RKO (cell line): ENCODE measurements at regions not wholly inside any gene's neighbourhood (a gene's known extent, or its start where the extent isn't known, plus 50 kb on each side); places are given as distances from the start of the nearest gene placed in this dataset.
A peak's percentile ranks its signal among the peaks of the same experiment; 100 is the strongest.
"Not testable (repeated sequence)": the region's sequence is repeated elsewhere in the genome, so short reads cannot be mapped to it uniquely, and the experiment has no call there.

ENCODE experiments used
- DNase-seq: peaks from one replicate; pipeline ENCODE4 v3.0.0-alpha.2; 2016; ENCODE audit warnings: low spot score

- not testable (repeated sequence) for DNase-seq
Measured at GRCh38 chr11:114805431-114805830, 127.1 kb downstream of the NXPE2 start.

- no peak for DNase-seq
Measured at GRCh38 chr11:114811971-114812370, 133.6 kb downstream of the NXPE2 start.

GRCh38 chr11:114812733-114813132 is 134.4 kb downstream of the NXPE2 start:
- DNase-seq, result no peak

GRCh38 chr11:114813189-114813718 is 134.9 kb downstream of the NXPE2 start:
- no peak for DNase-seq

DNA sequence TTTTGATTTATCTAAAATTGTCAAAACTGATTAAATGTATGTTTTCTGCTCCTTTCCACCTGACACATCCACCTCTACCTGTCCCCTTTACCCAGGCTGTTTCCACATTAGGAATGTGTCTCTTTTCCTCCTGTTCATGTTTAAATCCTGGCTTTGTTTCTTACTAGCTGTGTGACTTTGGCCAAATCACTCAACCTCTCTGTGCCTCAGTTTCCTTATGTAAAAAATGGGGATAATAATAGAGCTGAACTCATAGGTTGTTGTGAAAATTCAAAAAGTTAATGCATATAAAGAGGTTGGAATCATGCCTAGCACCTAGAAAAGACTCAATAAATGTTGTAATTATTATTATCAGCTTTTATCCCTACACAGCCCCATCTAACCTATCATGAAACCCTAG is 136.8 kb downstream of the NXPE2 start:
- DNase-seq, result no peak

GRCh38 chr11:114815761-114816160 is 137.4 kb downstream of the NXPE2 start:
- no peak for DNase-seq

GRCh38 chr11:114816791-114817190 is 138.5 kb downstream of the NXPE2 start:
- no peak for DNase-seq

DNA sequence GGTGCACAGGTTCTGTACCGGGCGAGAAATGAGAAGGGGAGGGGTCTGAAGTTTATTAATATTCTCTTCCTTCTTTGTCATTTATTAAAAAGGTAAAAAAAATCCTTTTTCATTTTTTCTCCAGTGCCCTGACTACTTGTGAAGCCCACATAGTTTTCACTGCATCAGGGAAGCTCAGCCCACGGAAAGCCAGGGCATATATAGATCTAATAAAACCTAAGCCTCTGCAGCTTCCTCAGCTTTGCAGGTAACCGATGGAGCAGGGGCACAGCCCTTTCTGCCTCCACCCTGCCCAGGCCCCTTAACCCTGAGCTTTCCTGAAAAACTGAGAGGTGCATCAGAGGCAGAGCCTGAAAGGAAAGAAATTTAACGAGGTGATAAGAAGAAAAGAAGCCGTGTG is 140.1 kb downstream of the NXPE2 start:
- DNase-seq, result no peak

DNA sequence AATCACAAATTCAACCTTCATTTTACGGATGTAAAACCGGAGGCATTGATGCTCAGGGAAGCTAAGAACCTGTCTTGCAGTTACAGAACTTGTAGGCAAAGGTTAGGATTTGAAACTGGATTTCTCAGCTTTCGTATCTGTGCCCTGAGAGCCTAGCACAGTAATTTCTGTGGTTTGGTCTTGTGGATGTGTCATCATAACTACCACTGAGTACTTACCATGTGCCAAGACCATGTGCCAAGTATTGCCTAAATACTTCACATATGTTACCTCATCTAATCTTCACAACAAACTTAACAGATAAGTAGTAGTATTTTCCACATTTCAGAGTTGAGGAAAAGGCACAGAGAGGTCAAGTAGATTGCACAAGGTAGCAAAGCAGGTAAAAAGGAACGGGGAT is 140.7 kb downstream of the NXPE2 start:
- no peak for DNase-seq

DNA sequence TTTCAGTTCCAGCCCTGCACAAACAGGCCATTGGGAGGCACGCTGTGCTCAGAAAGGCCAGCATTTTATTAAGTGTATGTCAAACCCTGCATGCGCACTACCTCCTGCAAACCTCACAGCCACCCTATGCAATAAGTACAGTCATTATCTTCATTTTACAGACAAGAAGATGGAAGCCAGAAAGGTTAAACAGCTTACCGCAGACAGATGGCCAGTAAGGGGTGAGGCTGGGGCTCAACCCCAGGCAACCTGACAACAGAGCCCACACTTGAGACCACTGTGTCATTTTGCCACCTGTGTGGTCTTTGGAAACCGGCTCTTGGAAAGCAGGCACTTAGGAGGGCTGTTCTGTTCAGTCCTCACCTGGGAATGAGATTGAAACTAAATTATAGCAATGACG is 142.3 kb downstream of the NXPE2 start:
- DNase-seq, result no peak

DNA sequence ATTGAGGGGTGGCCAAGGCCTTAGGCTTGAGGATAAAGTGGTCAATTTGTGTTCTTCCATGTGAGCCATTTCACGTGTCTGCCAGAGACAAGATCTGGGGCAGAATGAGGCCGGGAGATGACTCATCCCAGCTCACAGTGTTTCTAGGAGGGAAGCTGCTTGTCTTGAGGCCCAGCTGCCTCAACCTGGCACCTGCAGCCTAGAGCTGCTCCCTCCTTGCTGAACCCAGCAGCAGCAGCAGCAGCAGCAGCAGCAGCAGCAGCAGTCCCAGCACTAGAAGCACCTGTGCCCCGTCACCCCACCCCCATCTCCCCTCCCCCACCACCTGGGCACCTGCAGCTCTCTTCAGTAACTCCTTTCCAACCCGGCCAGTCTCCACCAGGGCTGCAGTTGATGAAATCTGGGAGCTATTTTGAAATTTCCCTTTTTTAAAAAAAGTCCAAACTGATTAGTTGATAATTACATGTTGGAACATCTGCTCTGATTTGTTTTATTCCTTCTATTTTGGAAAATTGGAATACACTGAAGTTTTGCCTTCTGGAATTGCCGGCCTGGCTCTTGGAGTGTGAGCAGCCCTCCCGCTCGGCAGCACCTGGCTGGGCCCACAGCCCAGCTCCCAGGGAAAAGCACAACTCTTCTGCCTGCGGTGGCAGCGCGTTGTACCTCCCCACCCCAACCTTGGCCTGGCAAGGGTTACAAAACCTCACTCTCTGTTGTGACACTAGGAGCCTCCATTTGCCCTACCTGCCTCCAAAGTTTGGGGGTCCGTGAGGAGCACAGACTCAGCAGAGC is 143.5 kb downstream of the NXPE2 start:
- DNase-seq, result peak; percentile 26

- no peak for DNase-seq
Measured at GRCh38 chr11:114826910-114827442, 148.6 kb downstream of the NXPE2 start.

- no peak for DNase-seq
Measured at GRCh38 chr11:114827736-114828135, 149.4 kb downstream of the NXPE2 start.

GRCh38 chr11:114832532-114833125 is 154.3 kb downstream of the NXPE2 start:
- no peak for DNase-seq

DNA sequence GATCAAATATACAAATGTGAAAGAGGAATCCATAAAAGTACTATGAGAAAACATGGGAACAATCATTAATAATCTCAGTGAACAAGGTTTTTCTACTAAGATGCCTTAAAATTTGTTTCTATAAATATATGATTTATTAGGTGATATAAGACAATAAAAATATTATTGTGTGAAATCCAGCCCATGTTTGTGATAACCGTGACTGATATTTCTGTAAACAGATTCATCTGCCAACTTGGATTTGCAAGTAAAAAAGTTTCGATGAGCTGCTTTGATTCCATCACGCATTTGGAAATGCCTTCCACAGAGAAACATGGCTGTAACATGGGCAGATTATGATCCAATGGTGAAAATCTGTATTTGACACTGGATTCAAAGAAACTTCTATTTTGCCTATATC is 157.8 kb downstream of the NXPE2 start:
- no peak for DNase-seq

DNA sequence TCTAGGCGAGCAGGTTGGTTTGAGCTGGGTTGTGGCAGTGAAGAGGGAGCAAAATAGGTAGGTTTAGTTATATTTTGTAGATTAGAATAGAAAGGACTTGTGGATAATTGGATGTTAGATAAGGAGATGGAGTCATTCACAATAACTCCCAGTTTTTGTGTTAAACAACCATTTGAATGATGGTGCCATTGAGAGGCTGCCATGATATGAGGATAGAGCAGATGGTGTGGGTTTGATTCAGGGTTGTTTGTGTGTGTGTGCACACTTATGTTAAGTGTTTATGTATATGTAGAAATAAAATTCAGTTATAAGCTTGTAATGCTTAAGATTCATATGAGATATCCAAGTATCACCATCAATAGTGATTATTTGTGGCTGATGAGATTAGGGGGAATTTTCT is 166.6 kb downstream of the NXPE2 start:
- no peak for DNase-seq

DNA sequence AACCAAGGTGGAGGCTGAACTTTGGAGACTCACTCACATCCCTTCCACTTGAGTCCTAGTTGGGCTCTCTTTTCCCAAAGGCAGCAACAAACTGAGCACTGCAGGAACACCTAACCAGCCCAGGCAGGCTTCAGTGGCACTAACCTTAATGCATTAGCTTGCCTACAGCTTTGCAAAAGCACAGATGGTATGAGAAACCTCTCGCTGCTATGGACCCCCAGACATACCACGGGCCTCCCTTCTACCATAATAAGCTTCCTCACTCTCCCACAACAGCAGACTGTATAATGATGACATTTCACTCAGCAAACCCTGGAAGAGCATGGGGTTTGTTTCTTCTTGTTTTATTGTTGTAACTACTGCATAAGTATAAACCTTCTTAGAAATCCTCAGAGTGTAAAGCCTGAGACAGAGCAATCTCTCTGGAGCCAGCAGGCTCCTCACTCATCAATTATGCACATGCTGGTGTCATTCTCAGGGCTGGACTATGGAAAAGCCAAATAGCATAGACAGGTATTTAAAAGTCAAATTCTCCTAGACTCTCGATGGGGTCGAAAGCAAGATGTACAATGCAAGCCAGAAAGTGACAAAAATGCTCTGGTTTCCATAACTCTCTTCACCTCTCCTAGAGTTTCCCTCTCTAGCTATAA is 167.6 kb downstream of the NXPE2 start:
- no peak for DNase-seq

- peak; percentile 40 for DNase-seq
Measured at GRCh38 chr11:114846416-114846791, 168.1 kb downstream of the NXPE2 start.

DNA sequence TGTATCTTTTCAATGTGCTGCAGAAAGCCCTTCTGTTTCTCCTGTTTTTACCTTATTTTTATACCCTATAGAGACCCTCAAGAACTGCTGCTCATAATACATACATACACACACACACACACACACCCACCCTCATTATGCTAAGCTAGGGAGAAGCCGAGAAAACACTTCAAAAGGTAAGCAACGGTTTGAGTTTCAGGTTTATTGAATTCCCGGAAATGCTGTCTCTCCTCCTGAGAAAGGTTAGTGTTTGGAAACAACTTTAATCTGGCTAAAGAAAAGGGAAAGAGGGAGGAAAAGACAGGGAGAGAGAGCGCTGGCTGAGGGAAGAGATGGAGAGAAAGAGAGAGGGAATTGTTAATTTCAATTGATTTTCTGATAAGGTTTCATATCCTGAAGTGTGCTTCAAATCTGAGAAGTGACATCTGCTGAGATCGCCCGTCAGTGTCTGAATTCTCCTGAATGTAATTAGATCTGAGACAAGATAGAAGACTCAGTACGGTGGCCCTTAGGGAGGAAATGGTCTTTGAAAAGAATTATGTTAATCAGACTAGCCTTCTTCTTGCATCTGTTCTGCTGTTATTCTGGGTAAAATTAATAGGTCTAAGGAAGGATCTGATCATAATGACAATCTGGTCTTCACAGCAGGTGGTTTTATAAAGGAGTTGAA is 169.1 kb downstream of the NXPE2 start:
- no peak for DNase-seq

DNA sequence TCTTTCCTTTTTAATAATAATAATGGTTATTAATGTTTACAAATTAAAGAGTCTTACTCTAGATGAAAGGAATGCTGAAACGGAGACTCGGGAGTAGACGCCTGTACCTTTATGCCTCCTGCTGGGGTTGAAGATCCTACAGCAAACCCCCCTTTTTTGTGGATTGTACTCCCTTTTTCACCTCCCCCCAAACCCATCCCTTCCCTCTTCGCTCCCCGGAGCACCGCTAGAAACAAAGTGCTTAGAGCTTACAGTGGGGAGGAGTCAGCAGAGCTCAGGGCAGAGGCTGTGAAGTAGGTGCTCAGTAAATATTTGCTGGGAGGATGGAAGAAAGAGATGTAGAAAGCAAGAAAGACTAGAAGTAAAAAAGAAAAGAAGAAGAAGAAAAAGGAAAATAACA is 169.7 kb downstream of the NXPE2 start:
- no peak for DNase-seq

DNA sequence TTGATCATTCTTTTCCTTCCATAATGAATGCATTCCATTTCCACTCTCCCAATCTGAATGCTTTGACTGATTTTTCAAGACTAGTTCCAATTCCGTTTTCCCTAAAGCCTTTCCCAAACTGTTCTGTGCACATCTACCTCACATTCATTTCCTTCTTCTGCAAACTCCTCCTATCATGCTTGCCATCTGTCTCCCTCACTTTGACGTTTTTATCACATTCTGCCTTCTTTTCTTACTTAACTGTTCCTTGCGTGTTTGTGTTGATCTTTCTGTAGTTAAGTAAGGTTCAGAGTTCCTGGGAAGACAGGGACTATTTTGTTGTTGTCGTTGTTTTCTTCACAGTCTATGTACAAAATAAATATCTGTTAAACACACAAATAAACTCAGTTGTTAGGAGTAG is 179.0 kb downstream of the NXPE2 start:
- no peak for DNase-seq

- no peak for DNase-seq
Measured at GRCh38 chr11:114864896-114865295, 186.6 kb downstream of the NXPE2 start.
